ENCODE measurements at regions not wholly inside any gene's neighbourhood (a gene's known extent, or its start where the extent isn't known, plus 50 kb on each side); places are given as distances from the start of the nearest gene placed in this dataset.

GRCh38 chr5:167155387-167156005 is 1135.9 kb upstream of the WWC1 start:
- ATAC-seq, result peak; percentile 67
- ChIA-PET CTCF (no interaction called here), POLR2A (no interaction called here)
- no peaks in the 10 kb centered on the region for H3K36me3 Mint-ChIP-seq
- no peak overlapping the region for H3K4me3 Mint-ChIP-seq
- peak overlapping the region; percentile 53; the same call in 1 of the 2 replicates for H3K27ac Mint-ChIP-seq
- no peak for DNase-seq (ENCODE audit: low spot score)
- peaks cover 20% of the 10 kb centered on the region for H3K4me1 Mint-ChIP-seq
- H3K27me3 Mint-ChIP-seq (ENCODE audit: low read depth), result no peaks in the 10 kb centered on the region; the same call in 1 of the 2 replicates
- TF ChIP-seq PREB (CRISPR knock-in tag; IDR thresholded peaks at IDR 0.05; ENCODE audit: borderline replicate concordance) (no peak), TEAD4 (CRISPR knock-in tag; IDR thresholded peaks at IDR 0.05) (no peak), ZNF219 (CRISPR knock-in tag; IDR thresholded peaks at IDR 0.05; ENCODE audit: borderline replicate concordance) (no peak), CTCF (IDR thresholded peaks at IDR 0.05) (no peak), OVOL2 (CRISPR knock-in tag; IDR thresholded peaks at IDR 0.05; ENCODE audit: borderline replicate concordance) (no peak), FOXP1 (CRISPR knock-in tag; IDR thresholded peaks at IDR 0.05; ENCODE audit: borderline replicate concordance) (no peak), USF1 (CRISPR knock-in tag; IDR thresholded peaks at IDR 0.05) (no peak), ZNF396 (CRISPR knock-in tag; IDR thresholded peaks at IDR 0.05; ENCODE audit: borderline replicate concordance) (no peak), ZSCAN18 (CRISPR knock-in tag; IDR thresholded peaks at IDR 0.05) (no peak), IRF2 (CRISPR knock-in tag; IDR thresholded peaks at IDR 0.05; ENCODE audit: borderline replicate concordance, low read depth) (no peak)
- no peaks in the 10 kb centered on the region for H3K9me3 Mint-ChIP-seq

GRCh38 chr5:167156446-167156845 is 1135.0 kb upstream of the WWC1 start:
- TF ChIP-seq ZNF121 (CRISPR knock-in tag; IDR thresholded peaks at IDR 0.05), result no peak
- no peak for TF ChIP-seq ZNF317 (CRISPR knock-in tag; IDR thresholded peaks at IDR 0.05; ENCODE audit: borderline replicate concordance, low read depth)
- TF ChIP-seq CDX4 (CRISPR knock-in tag; IDR thresholded peaks at IDR 0.05; ENCODE audit: borderline replicate concordance), result no peak
- TF ChIP-seq ZNF416 (CRISPR knock-in tag; IDR thresholded peaks at IDR 0.05), result no peak
- no peak for TF ChIP-seq JAZF1 (CRISPR knock-in tag; IDR thresholded peaks at IDR 0.05)
- TF ChIP-seq ZNF423 (CRISPR knock-in tag; IDR thresholded peaks at IDR 0.05), result no peak
- Mint-ChIP-seq H3K4me1 (peaks cover 20% of the 10 kb centered on the region), H3K4me3 (no peak overlapping the region), H3K27me3 (ENCODE audit: low read depth) (no peaks in the 10 kb centered on the region; the same call in 1 of the 2 replicates), H3K27ac (no peak overlapping the region), H3K36me3 (no peaks in the 10 kb centered on the region), H3K9me3 (no peaks in the 10 kb centered on the region)
- ATAC-seq, result peak; percentile 26; the same call in 1 of the 2 replicates
- CTCF ChIA-PET, result no interaction called here
- no peak for DNase-seq (ENCODE audit: low spot score)
- POLR2A ChIA-PET, result no interaction called here

GRCh38 chr5:167158588-167158987 is 1132.9 kb upstream of the WWC1 start:
- H3K36me3 Mint-ChIP-seq, result no peaks in the 10 kb centered on the region
- CTCF ChIA-PET, result no interaction called here

More at GRCh38 chr5:167158588-167158987, 1132.9 kb upstream of the WWC1 start:
- TF ChIP-seq ZNF219 (CRISPR knock-in tag; IDR thresholded peaks at IDR 0.05; ENCODE audit: borderline replicate concordance), result no peak
- TF ChIP-seq E2F1 (CRISPR knock-in tag; IDR thresholded peaks at IDR 0.05), result no peak
- TF ChIP-seq MLX (CRISPR knock-in tag; IDR thresholded peaks at IDR 0.05), result no peak
- TF ChIP-seq TP53 (CRISPR knock-in tag; IDR thresholded peaks at IDR 0.05), result no peak
- Mint-ChIP-seq H3K27me3 (ENCODE audit: low read depth) (no peaks in the 10 kb centered on the region; the same call in 1 of the 2 replicates), H3K4me1 (peaks cover 20% of the 10 kb centered on the region), H3K4me3 (no peak overlapping the region), H3K27ac (no peak overlapping the region), H3K9me3 (no peaks in the 10 kb centered on the region)
- ATAC-seq (no peak), DNase-seq (ENCODE audit: low spot score) (no peak)
- POLR2A ChIA-PET, result no interaction called here
